Nephron progenitor cell (in vitro differentiated cells): ENCODE measurements at regions not wholly inside any gene's neighbourhood (a gene's known extent, or its start where the extent isn't known, plus 50 kb on each side); places are given as distances from the start of the nearest gene placed in this dataset.
A peak's percentile ranks its signal among the peaks of the same experiment; 100 is the strongest.

Source experiments
- DNase-seq: peaks from one replicate; pipeline ENCODE4 v3.0.0; 2021
- H3K27ac Mint-ChIP-seq: 2 replicates; pipeline ENCODE4 v1.8.0; 2021; ENCODE audit warnings: mild to moderate bottlenecking, moderate library complexity, mixed read lengths
- H3K27me3 Mint-ChIP-seq: 2 replicates; pipeline ENCODE4 v1.8.0; 2021; ENCODE audit warnings: mild to moderate bottlenecking, low read depth, mixed read lengths; ENCODE audit not compliant: poor library complexity
- H3K36me3 Mint-ChIP-seq: 2 replicates; pipeline ENCODE4 v1.8.0; 2021; ENCODE audit warnings: low read depth, mixed read lengths
- H3K4me1 Mint-ChIP-seq: 2 replicates; pipeline ENCODE4 v1.8.0; 2021; ENCODE audit warnings: mixed read lengths
- H3K4me3 Mint-ChIP-seq: 2 replicates; pipeline ENCODE4 v1.8.0; 2021; ENCODE audit warnings: mild to moderate bottlenecking, moderate library complexity, mixed read lengths
- H3K9me3 Mint-ChIP-seq: 2 replicates; pipeline ENCODE4 v1.8.0; 2021; ENCODE audit warnings: mild to moderate bottlenecking, moderate library complexity, mixed read lengths
- TF ChIP-seq, protein P1 (sequence below): fragments of 200-600 bp; sonication (generic); IDR thresholded peaks from 2 replicates; pipeline ENCODE4 v1.5.0; 2021; ENCODE audit warnings: antibody characterized with exemption

DNA sequence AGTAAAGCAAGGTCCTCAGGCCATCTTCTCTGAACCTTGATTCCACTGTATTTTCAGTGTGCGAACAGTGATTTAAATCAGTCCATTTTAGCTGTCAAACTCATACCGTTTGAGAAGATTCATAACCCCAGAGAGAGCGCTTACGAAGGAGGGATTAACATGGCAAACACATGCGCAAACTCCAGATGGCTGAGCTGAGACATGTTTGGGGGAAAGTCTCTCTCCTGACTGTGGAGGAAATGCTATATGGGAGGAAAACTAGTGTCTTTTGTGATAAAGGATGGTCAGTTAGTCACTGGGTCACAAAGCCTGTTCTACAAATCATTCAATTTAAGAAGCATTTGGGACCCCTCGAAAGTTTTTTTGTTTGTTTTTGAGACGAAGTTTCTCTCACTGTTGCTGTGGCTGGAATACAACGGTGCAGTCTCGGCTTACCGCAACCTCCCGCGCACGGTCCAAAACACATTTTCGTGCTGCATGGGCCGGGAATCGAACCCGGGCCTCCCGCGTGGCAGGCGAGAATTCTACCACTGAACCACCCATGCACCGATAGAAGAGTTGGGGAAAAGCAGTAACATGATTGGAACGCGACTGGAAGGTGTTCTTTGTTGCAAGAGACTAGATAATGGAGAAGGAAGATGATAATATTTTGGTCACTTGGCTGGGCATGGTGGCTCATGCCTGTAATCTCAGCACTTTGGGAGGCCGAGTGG lies 58.4 kb upstream of the CXADR start:
- peaks cover 9% of the 10 kb centered on the region for H3K27me3 Mint-ChIP-seq
- peak overlapping the region; percentile 82 for H3K4me3 Mint-ChIP-seq
- no peaks in the 10 kb centered on the region for H3K36me3 Mint-ChIP-seq
- peak; percentile 79 for DNase-seq
- TF ChIP-seq, protein P1, sequence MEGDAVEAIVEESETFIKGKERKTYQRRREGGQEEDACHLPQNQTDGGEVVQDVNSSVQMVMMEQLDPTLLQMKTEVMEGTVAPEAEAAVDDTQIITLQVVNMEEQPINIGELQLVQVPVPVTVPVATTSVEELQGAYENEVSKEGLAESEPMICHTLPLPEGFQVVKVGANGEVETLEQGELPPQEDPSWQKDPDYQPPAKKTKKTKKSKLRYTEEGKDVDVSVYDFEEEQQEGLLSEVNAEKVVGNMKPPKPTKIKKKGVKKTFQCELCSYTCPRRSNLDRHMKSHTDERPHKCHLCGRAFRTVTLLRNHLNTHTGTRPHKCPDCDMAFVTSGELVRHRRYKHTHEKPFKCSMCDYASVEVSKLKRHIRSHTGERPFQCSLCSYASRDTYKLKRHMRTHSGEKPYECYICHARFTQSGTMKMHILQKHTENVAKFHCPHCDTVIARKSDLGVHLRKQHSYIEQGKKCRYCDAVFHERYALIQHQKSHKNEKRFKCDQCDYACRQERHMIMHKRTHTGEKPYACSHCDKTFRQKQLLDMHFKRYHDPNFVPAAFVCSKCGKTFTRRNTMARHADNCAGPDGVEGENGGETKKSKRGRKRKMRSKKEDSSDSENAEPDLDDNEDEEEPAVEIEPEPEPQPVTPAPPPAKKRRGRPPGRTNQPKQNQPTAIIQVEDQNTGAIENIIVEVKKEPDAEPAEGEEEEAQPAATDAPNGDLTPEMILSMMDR: no peak
- H3K4me1 Mint-ChIP-seq: peaks cover 22% of the 10 kb centered on the region
- peaks cover 4% of the 10 kb centered on the region for H3K9me3 Mint-ChIP-seq
- peak overlapping the region; percentile 99 for H3K27ac Mint-ChIP-seq

DNA sequence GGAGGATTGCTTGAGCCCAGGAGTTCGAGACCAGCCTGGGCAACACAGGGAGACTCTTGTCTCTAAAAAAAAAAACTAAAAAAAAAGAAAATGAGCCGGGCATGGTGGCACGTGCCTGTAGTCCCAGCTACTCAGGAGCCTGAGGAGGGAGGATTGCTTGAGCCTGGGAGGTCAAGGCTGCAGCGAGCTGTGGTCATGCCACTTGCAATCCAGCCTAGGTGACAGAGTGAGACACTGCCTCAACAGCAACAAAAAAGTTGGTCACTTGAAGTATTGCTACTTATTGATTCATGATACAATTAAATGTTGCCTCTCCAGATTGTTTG lies 57.9 kb upstream of the CXADR start:
- TF ChIP-seq, protein P1: no peak
- no peaks in the 10 kb centered on the region for H3K36me3 Mint-ChIP-seq
- peak overlapping the region; percentile 99 for H3K27ac Mint-ChIP-seq
- peaks cover 4% of the 10 kb centered on the region for H3K9me3 Mint-ChIP-seq
- peaks cover 9% of the 10 kb centered on the region for H3K27me3 Mint-ChIP-seq
- H3K4me1 Mint-ChIP-seq: peaks cover 17% of the 10 kb centered on the region
- no peak for DNase-seq
- H3K4me3 Mint-ChIP-seq: peak overlapping the region; percentile 82

DNA sequence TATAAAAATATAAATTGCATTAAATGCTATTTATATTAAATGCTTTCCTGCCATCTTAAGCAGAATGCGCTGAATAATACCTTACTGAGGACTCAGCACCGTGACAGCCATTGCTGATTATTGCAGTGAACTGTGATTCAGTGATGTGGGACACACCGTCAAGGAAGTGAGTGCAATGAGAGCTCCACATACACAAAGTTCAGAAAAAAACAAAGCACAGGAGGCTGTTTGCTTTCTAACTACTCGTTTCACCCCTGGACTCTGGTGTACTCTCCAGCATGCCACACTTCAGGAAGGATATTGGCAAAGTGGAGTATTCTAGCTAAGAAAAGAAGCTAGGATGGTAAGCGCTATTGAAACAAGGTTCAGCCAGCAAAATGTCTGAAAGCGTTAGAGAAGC lies 57.4 kb upstream of the CXADR start:
- Mint-ChIP-seq H3K9me3 (peaks cover 4% of the 10 kb centered on the region), H3K27ac (peak overlapping the region; percentile 22), H3K4me3 (peak overlapping the region; percentile 82), H3K27me3 (peaks cover 9% of the 10 kb centered on the region), H3K36me3 (no peaks in the 10 kb centered on the region), H3K4me1 (peaks cover 14% of the 10 kb centered on the region)
- no peak for DNase-seq
- TF ChIP-seq, protein P1: no peak

DNA sequence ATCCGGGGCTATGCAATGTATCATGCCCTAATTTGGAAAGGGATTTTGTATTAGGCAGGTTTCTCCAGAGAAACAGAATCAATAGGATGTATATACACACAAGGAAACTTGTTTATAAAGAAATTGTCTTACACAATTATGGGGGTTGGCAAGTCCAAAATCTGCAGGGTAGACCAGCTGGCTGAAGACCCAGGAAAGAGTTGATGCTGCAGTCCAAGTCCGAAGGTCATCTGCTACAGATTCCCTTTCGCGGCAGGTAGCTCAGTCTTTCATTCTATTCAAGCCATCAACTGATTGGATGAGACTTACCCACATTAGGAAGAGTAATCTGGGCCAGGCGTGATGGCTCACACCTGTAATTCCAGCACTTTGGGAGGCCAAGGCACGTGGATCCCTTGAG lies 54.6 kb upstream of the CXADR start:
- Mint-ChIP-seq H3K9me3 (peaks cover 4% of the 10 kb centered on the region), H3K4me3 (no peak overlapping the region), H3K27me3 (peaks cover 13% of the 10 kb centered on the region), H3K27ac (no peak overlapping the region), H3K4me1 (peaks cover 15% of the 10 kb centered on the region), H3K36me3 (no peaks in the 10 kb centered on the region)
- DNase-seq: no peak
- TF ChIP-seq, protein P1: no peak

DNA sequence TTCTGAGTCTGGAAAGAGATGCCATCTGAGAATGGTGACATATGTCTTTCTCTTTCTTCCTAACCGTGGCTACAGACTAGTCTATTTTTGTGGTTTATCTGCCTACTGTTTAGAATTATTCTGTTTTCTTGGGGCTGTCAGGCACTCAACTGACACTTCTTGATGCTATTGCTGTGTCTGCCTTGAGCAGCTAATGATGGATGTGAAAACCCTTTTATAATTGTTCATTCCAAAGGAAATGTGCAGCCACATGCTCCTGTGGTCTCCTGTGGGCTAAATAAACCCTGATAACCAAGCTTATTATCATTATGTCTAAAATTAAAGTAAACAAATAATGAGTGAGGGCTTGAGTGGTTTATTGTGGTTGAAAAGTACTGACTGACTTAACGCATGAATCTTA lies 52.7 kb upstream of the CXADR start:
- H3K4me1 Mint-ChIP-seq: peaks cover 8% of the 10 kb centered on the region
- H3K4me3 Mint-ChIP-seq: no peak overlapping the region
- H3K9me3 Mint-ChIP-seq: no peaks in the 10 kb centered on the region
- no peaks in the 10 kb centered on the region for H3K36me3 Mint-ChIP-seq
- peaks cover 8% of the 10 kb centered on the region for H3K27me3 Mint-ChIP-seq
- TF ChIP-seq, protein P1: no peak
- H3K27ac Mint-ChIP-seq: peak overlapping the region; percentile 25
- no peak for DNase-seq

DNA sequence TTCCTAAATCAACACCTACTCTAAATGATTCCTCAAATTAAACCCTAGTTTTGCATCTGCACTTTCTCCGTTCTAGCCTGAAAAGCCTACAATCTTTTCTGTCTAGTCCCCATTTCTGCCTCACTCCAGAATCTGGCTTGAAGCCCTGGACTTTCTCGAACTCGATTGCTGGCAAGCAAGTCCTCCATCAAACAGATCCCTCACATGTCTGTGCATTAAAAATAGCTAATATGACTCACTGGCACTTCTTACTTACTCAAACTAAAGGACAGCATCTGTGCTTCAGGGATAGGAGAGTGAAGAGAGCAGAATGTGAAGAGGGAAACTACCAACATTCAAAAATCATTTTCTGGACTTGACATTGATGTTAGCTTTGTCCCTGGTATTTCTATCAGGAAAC lies 51.8 kb upstream of the CXADR start:
- Mint-ChIP-seq H3K9me3 (no peaks in the 10 kb centered on the region), H3K4me1 (peaks cover 7% of the 10 kb centered on the region), H3K36me3 (no peaks in the 10 kb centered on the region), H3K4me3 (no peak overlapping the region), H3K27me3 (peaks cover 8% of the 10 kb centered on the region), H3K27ac (no peak overlapping the region)
- TF ChIP-seq, protein P1: no peak
- DNase-seq: no peak
